Thoracic aorta (tissue), 2 donors: ENCODE measurements at regions not wholly inside any gene's neighbourhood (a gene's known extent, or its start where the extent isn't known, plus 50 kb on each side); places are given as distances from the start of the nearest gene placed in this dataset.

ENCODE experiments used
- ATAC-seq: fragments of 150-250 bp; one replicate; pipeline ENCODE4 v1.8.0; 2017; ENCODE audit warnings: low read depth; ENCODE audit not compliant: insufficient number of reproducible peaks, low FRiP score
- DNase-seq: peaks from one replicate; pipeline ENCODE4 v3.0.0-alpha.2; 2020; ENCODE audit warnings: low spot score
- H3K27ac ChIP-seq, 2 donors: fragments of 200-600 bp; sonication (generic); 1 replicate in 1 of 2; 2 replicates in 1 of 2; pipeline ENCODE4 v1.5.1; 2016; ENCODE audit warnings: mild to moderate bottlenecking in 2 of 2, moderate library complexity in 2 of 2
- H3K27me3 ChIP-seq: fragments of 200-600 bp; sonication (generic); replicated peaks from 2 replicates; pipeline ENCODE4 v1.6.0; 2016; ENCODE audit warnings: mild to moderate bottlenecking; ENCODE audit not compliant: insufficient read depth
- H3K36me3 ChIP-seq: fragments of 200-600 bp; sonication (generic); one replicate; pipeline ENCODE4 v1.5.1; 2016
- H3K4me1 ChIP-seq, 2 donors: fragments of 200-600 bp; sonication (generic); 1 replicate in 1 of 2; 2 replicates in 1 of 2; pipeline versions ENCODE4 v1.5.1 to v1.6.0; 2016; ENCODE audit warnings: low read depth in 2 of 2, mild to moderate bottlenecking in 1 of 2; ENCODE audit not compliant: control insufficient read depth in 1 of 2
- H3K4me3 ChIP-seq: fragments of 200-600 bp; sonication (generic); 2 replicates; pipeline ENCODE4 v1.5.1; 2016; ENCODE audit warnings: mild to moderate bottlenecking
- H3K9me3 ChIP-seq: fragments of 200-600 bp; sonication (generic); 2 replicates; pipeline ENCODE4 v1.5.1; 2016
- TF ChIP-seq, protein P1 (sequence below): fragments of 200-600 bp; sonication (generic); IDR thresholded peaks from one replicate; pipeline ENCODE4 v1.5.1; 2019; ENCODE audit warnings: antibody characterized with exemption

GRCh38 chr20:58064411-58065010, 163.9 kb downstream of the ANKRD60 start:
- Histone ChIP-seq H3K36me3 (no peaks in the 10 kb centered on the region), H3K9me3 (no peaks in the 10 kb centered on the region), H3K27ac (no peak overlapping the region), H3K4me1 (no peaks in the 10 kb centered on the region), H3K27me3 (no peaks in the 10 kb centered on the region), H3K4me3 (no peak overlapping the region)
- DNase-seq (no peak), ATAC-seq (no peak)
- TF ChIP-seq, protein P1, sequence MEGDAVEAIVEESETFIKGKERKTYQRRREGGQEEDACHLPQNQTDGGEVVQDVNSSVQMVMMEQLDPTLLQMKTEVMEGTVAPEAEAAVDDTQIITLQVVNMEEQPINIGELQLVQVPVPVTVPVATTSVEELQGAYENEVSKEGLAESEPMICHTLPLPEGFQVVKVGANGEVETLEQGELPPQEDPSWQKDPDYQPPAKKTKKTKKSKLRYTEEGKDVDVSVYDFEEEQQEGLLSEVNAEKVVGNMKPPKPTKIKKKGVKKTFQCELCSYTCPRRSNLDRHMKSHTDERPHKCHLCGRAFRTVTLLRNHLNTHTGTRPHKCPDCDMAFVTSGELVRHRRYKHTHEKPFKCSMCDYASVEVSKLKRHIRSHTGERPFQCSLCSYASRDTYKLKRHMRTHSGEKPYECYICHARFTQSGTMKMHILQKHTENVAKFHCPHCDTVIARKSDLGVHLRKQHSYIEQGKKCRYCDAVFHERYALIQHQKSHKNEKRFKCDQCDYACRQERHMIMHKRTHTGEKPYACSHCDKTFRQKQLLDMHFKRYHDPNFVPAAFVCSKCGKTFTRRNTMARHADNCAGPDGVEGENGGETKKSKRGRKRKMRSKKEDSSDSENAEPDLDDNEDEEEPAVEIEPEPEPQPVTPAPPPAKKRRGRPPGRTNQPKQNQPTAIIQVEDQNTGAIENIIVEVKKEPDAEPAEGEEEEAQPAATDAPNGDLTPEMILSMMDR: no peak

DNA sequence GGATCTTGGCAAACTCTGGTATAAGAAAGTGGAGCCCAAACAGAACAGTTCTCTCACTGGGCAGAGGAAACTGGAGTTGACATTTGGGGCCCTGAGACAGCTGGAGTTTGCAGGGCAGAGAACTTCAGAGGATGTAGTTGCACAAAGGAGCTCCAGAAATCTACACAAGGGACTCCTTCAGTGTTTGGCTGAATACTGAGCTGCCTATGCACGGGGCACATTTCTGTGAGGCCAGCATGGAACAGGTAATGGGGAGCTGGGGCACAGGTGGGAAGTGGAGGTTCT, 169.3 kb downstream of the ANKRD60 start:
- TF ChIP-seq, protein P1: no peak
- Histone ChIP-seq H3K4me1 (peaks cover 0 to 8% of the 10 kb centered on the region in 2 donors), H3K27ac (no peak overlapping the region), H3K36me3 (no peaks in the 10 kb centered on the region), H3K27me3 (no peaks in the 10 kb centered on the region), H3K4me3 (no peak overlapping the region), H3K9me3 (no peaks in the 10 kb centered on the region)
- DNase-seq: no peak
- ATAC-seq: no peak

DNA sequence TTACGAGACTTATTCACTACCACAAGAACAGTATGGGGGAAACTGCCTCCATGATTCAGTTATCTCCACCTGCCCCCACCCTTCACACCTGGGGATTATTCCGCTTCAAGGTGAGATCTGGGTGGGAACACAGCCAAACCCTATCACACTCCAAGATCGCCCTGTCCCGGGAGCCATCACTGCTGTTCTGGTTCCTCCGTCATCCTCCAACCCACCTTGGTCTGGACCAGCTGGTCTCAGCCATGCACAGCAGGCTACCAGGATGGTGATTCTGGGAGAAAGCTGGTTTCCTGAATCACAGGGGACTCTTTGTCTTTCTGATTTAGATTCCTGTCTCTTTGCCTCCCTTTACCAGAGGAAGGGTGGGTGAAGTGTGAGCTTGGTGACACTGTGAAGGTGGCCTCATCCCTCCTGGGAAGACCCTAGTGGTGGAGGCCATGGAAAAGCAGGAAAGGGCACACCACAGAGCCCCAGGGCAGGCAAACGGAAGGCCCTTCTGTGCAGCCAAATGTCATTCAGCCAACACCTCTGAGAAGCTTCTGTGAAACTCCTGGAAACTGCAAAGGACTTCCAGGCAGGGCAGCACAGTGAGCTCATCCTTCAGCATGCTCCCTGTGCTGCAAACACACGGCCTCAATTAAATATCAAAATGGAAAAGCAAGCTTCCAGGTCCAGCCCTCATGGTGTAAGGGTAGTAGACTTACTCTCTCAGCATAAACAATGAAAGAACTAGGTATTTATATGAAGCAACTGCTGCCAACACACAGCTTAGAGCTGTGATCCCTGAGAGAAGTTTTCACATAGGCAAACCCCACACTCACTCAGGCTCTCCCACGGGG, 169.8 kb downstream of the ANKRD60 start:
- H3K4me3 ChIP-seq: no peak overlapping the region
- TF ChIP-seq, protein P1: no peak
- no peaks in the 10 kb centered on the region for H3K9me3 ChIP-seq
- H3K4me1 ChIP-seq: peaks cover 0 to 8% of the 10 kb centered on the region in 2 donors
- no peak overlapping the region for H3K27ac ChIP-seq
- H3K27me3 ChIP-seq: no peaks in the 10 kb centered on the region
- ATAC-seq (no peak), DNase-seq (no peak)
- no peaks in the 10 kb centered on the region for H3K36me3 ChIP-seq

- DNase-seq: no peak
- no peak overlapping the region for H3K27ac ChIP-seq
Measured at GRCh38 chr20:58056921-58057686, 171.3 kb downstream of the ANKRD60 start.

More at GRCh38 chr20:58056921-58057686, 171.3 kb downstream of the ANKRD60 start:
- Histone ChIP-seq H3K27me3 (no peaks in the 10 kb centered on the region), H3K4me3 (no peak overlapping the region), H3K36me3 (no peaks in the 10 kb centered on the region), H3K4me1 (peaks cover 0 to 8% of the 10 kb centered on the region in 2 donors), H3K9me3 (no peaks in the 10 kb centered on the region)
- TF ChIP-seq, protein P1: no peak
- no peak for ATAC-seq
